WTC11 (cell line): ENCODE measurements at regions not wholly inside any gene's neighbourhood (a gene's known extent, or its start where the extent isn't known, plus 50 kb on each side); places are given as distances from the start of the nearest gene placed in this dataset.

ENCODE experiments used
- ATAC-seq: fragments of 200-7000 bp; cut with Tn5 transposase; 2 replicates; pipeline ENCODE4 v1.10.0; 2021; ENCODE audit warnings: mild to moderate bottlenecking, moderate library complexity
- CTCF ChIA-PET: fragments of 300-600 bp; sonication (Branson Sonifier 250); formaldehyde crosslinking; loops from one replicate; lab custom pipeline; 2021; ENCODE audit warnings: antibody characterized with exemption; lab: Charles Lee
- POLR2A ChIA-PET: fragments of 350-600 bp; sonication (Branson Sonifier 250); formaldehyde crosslinking; loops from one replicate; lab custom pipeline; 2021; ENCODE audit warnings: antibody characterized with exemption; lab: Charles Lee
- DNase-seq: peaks from one replicate; pipeline ENCODE4 v3.0.0; 2021; ENCODE audit warnings: low spot score
- H3K27ac Mint-ChIP-seq: 2 replicates; pipeline ENCODE4 v1.8.0; 2021; ENCODE audit warnings: mixed read lengths
- H3K27me3 Mint-ChIP-seq: 2 replicates; pipeline ENCODE4 v1.8.0; 2021; ENCODE audit warnings: low read depth, mild to moderate bottlenecking, moderate library complexity, mixed read lengths
- H3K36me3 Mint-ChIP-seq: 2 replicates; pipeline ENCODE4 v1.8.0; 2021; ENCODE audit warnings: mixed read lengths
- H3K4me1 Mint-ChIP-seq: 2 replicates; pipeline ENCODE4 v1.8.0; 2022; ENCODE audit warnings: mixed read lengths
- H3K4me3 Mint-ChIP-seq: 2 replicates; pipeline ENCODE4 v1.8.0; 2021; ENCODE audit warnings: mild to moderate bottlenecking, moderate library complexity, mixed read lengths
- H3K9me3 Mint-ChIP-seq: 2 replicates; pipeline ENCODE4 v1.8.0; 2021; ENCODE audit warnings: mixed read lengths
- ATF1 ChIP-seq: sonication (generic); formaldehyde crosslinking; IDR thresholded peaks from 2 replicates; pipeline ENCODE4 v1.8.1; 2023; ENCODE audit warnings: mild to moderate bottlenecking, moderate library complexity, missing genetic modification reagents
- ESRRA ChIP-seq: sonication (generic); formaldehyde crosslinking; IDR thresholded peaks from 2 replicates; pipeline ENCODE4 v1.8.1; 2022; ENCODE audit warnings: mild to moderate bottlenecking, missing genetic modification reagents, borderline replicate concordance
- ETV6 ChIP-seq: sonication (generic); formaldehyde crosslinking; IDR thresholded peaks from 2 replicates; pipeline ENCODE4 v1.8.1; 2022; ENCODE audit warnings: mild to moderate bottlenecking, missing genetic modification reagents
- FOXJ3 ChIP-seq: sonication (generic); formaldehyde crosslinking; IDR thresholded peaks from 2 replicates; pipeline ENCODE4 v1.9.0; 2021; ENCODE audit warnings: missing genetic modification reagents, mild to moderate bottlenecking, borderline replicate concordance
- FOXK1 ChIP-seq: sonication (generic); formaldehyde crosslinking; IDR thresholded peaks from 2 replicates; pipeline ENCODE4 v1.8.0; 2022; ENCODE audit warnings: mild to moderate bottlenecking, moderate library complexity, missing genetic modification reagents
- GABPB1 ChIP-seq: sonication (generic); formaldehyde crosslinking; IDR thresholded peaks from 2 replicates; pipeline ENCODE4 v1.8.1; 2023; ENCODE audit warnings: mild to moderate bottlenecking, missing genetic modification reagents
- GRHL2 ChIP-seq: fragments of 250-450 bp; sonication (Bioruptor Pico); IDR thresholded peaks from 2 replicates; pipeline ENCODE4 v1.8.0; 2022; ENCODE audit warnings: mild to moderate bottlenecking, moderate library complexity; ENCODE audit not compliant: insufficient replicate concordance, severe bottlenecking
- IRF2 ChIP-seq: sonication (generic); formaldehyde crosslinking; IDR thresholded peaks from 2 replicates; pipeline ENCODE4 v1.8.0; 2022; ENCODE audit warnings: low read depth, missing genetic modification reagents, borderline replicate concordance
- MYBL2 ChIP-seq: sonication (generic); formaldehyde crosslinking; IDR thresholded peaks from 2 replicates; pipeline ENCODE4 v1.8.1; 2023; ENCODE audit warnings: mild to moderate bottlenecking, moderate library complexity, missing genetic modification reagents
- NFE2L1 ChIP-seq: sonication (generic); formaldehyde crosslinking; IDR thresholded peaks from 2 replicates; pipeline ENCODE4 v1.8.1; 2023; ENCODE audit warnings: missing genetic modification reagents
- NFYB ChIP-seq: sonication (generic); formaldehyde crosslinking; conservative IDR thresholded peaks from 2 replicates; pipeline ENCODE4 v1.8.0; 2022; ENCODE audit warnings: low read depth, missing genetic modification reagents
- NR2C2 ChIP-seq: sonication (generic); formaldehyde crosslinking; IDR thresholded peaks from 2 replicates; pipeline ENCODE4 v1.8.0; 2022; ENCODE audit warnings: mild to moderate bottlenecking, missing genetic modification reagents
- OVOL2 ChIP-seq: fragments of 250-450 bp; sonication (Bioruptor Pico); IDR thresholded peaks from 2 replicates; pipeline ENCODE4 v1.9.0; 2021; ENCODE audit warnings: mild to moderate bottlenecking, borderline replicate concordance
- SMAD3 ChIP-seq: sonication (generic); formaldehyde crosslinking; IDR thresholded peaks from 2 replicates; pipeline ENCODE4 v1.8.0; 2022; ENCODE audit warnings: missing genetic modification reagents, mild to moderate bottlenecking, borderline replicate concordance
- SP1 ChIP-seq: sonication (generic); formaldehyde crosslinking; conservative IDR thresholded peaks from 2 replicates; pipeline ENCODE4 v1.8.1; 2022; ENCODE audit warnings: missing genetic modification reagents
- TP53 ChIP-seq: sonication (generic); formaldehyde crosslinking; IDR thresholded peaks from 2 replicates; pipeline ENCODE4 v1.8.1; 2023; ENCODE audit warnings: mild to moderate bottlenecking, missing genetic modification reagents
- ZBTB21 ChIP-seq: sonication (generic); formaldehyde crosslinking; IDR thresholded peaks from 2 replicates; pipeline ENCODE4 v1.8.1; 2023; ENCODE audit warnings: mild to moderate bottlenecking, missing genetic modification reagents, borderline replicate concordance
- ZNF138 ChIP-seq: sonication (generic); formaldehyde crosslinking; conservative IDR thresholded peaks from 2 replicates; pipeline ENCODE4 v1.8.1; 2022; ENCODE audit warnings: mild to moderate bottlenecking, moderate library complexity, missing genetic modification reagents
- ZNF232 ChIP-seq: sonication (generic); formaldehyde crosslinking; IDR thresholded peaks from 2 replicates; pipeline ENCODE4 v1.8.0; 2022; ENCODE audit warnings: mild to moderate bottlenecking, missing genetic modification reagents
- ZNF423 ChIP-seq: fragments of 250-450 bp; sonication (Bioruptor Pico); IDR thresholded peaks from 2 replicates; pipeline ENCODE4 v2.1.2; 2022; ENCODE audit warnings: mild to moderate bottlenecking, moderate library complexity
- TF ChIP-seq, protein P1 (sequence below): sonication (generic); formaldehyde crosslinking; IDR thresholded peaks from 2 replicates; pipeline ENCODE4 v1.8.1; 2023; ENCODE audit warnings: mild to moderate bottlenecking, moderate library complexity, missing genetic modification reagents
- TF ChIP-seq, protein P2 (sequence below): sonication (generic); formaldehyde crosslinking; IDR thresholded peaks from 2 replicates; pipeline ENCODE4 v1.8.0; 2022; ENCODE audit warnings: mild to moderate bottlenecking, missing genetic modification reagents
- TF ChIP-seq, protein P3 (sequence below): sonication (generic); formaldehyde crosslinking; IDR thresholded peaks from 2 replicates; pipeline ENCODE4 v1.8.1; 2022; ENCODE audit warnings: missing genetic modification reagents, borderline replicate concordance
- TF ChIP-seq, protein P4 (sequence below): sonication (generic); formaldehyde crosslinking; IDR thresholded peaks from 2 replicates; pipeline ENCODE4 v1.8.0; 2023; ENCODE audit warnings: missing genetic modification reagents, mild to moderate bottlenecking, borderline replicate concordance

DNA sequence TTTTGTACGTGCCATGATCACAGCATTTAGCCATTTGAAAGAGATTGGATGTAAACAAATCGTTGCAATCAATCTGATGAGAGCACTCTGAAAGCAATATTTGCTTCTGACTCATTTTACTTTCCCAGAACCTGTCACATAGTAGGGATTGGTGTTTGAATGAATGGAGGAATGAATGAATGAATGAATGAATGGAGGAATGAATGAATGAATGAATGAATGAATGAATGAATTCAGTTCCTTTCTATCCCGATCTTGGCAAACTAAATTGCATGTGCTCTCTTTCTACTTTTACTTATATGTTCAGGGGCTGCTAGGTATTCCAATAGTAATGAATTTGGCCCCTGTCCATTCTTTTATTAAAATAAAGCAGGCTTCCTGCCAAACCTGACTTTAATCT is 1091.7 kb upstream of the CELF2 start (continued):
- no peak for TF ChIP-seq ZNF423 (CRISPR knock-in tag)
- no peak for TF ChIP-seq FOXJ3 (CRISPR knock-in tag)
- no peak for TF ChIP-seq SP1 (CRISPR knock-in tag)
- TF ChIP-seq ESRRA (CRISPR knock-in tag) = no peak
- TF ChIP-seq, protein P1, sequence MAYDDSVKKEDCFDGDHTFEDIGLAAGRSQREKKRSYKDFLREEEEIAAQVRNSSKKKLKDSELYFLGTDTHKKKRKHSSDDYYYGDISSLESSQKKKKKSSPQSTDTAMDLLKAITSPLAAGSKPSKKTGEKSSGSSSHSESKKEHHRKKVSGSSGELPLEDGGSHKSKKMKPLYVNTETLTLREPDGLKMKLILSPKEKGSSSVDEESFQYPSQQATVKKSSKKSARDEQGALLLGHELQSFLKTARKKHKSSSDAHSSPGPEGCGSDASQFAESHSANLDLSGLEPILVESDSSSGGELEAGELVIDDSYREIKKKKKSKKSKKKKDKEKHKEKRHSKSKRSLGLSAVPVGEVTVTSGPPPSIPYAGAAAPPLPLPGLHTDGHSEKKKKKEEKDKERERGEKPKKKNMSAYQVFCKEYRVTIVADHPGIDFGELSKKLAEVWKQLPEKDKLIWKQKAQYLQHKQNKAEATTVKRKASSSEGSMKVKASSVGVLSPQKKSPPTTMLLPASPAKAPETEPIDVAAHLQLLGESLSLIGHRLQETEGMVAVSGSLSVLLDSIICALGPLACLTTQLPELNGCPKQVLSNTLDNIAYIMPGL (CRISPR knock-in tag) = no peak
- TF ChIP-seq, all 79 proteins: peak for 0

DNA sequence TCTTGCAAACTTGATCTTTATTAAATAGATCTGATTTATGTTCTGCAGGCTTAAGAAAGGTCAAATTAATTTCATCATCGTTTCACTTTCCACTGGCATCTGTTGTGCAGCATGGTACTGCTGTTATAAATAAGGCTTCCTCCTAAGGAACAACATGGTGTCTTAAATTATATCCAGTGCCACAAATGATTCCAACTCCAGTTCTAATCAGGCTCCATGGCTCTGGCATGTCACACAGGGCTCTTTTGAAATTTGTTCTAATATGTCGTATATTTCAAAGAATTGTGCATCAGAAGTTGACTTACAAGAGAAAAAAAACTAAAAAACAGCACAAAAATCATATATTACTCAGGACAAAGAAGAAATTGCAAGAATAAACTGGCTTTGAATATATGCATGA is 1090.8 kb upstream of the CELF2 start:
- Mint-ChIP-seq H3K36me3 (peaks cover 3% of the 10 kb centered on the region; the same call in 1 of the 2 replicates), H3K4me3 (no peak overlapping the region), H3K27ac (no peak overlapping the region), H3K9me3 (peaks cover 15% of the 10 kb centered on the region), H3K4me1 (peaks cover 7% of the 10 kb centered on the region), H3K27me3 (no peaks in the 10 kb centered on the region)
- ChIA-PET CTCF (no interaction called here), POLR2A (no interaction called here)
- TF ChIP-seq, protein P2, sequence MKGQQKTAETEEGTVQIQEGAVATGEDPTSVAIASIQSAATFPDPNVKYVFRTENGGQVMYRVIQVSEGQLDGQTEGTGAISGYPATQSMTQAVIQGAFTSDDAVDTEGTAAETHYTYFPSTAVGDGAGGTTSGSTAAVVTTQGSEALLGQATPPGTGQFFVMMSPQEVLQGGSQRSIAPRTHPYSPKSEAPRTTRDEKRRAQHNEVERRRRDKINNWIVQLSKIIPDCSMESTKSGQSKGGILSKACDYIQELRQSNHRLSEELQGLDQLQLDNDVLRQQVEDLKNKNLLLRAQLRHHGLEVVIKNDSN (CRISPR knock-in tag) = no peak
- no peak for TF ChIP-seq ZNF423 (CRISPR knock-in tag)
- TF ChIP-seq ATF1 (CRISPR knock-in tag) = no peak
- TF ChIP-seq TP53 (CRISPR knock-in tag) = no peak
- no peak for TF ChIP-seq GRHL2 (CRISPR knock-in tag)
- no peak for TF ChIP-seq GABPB1
- TF ChIP-seq, protein P3, sequence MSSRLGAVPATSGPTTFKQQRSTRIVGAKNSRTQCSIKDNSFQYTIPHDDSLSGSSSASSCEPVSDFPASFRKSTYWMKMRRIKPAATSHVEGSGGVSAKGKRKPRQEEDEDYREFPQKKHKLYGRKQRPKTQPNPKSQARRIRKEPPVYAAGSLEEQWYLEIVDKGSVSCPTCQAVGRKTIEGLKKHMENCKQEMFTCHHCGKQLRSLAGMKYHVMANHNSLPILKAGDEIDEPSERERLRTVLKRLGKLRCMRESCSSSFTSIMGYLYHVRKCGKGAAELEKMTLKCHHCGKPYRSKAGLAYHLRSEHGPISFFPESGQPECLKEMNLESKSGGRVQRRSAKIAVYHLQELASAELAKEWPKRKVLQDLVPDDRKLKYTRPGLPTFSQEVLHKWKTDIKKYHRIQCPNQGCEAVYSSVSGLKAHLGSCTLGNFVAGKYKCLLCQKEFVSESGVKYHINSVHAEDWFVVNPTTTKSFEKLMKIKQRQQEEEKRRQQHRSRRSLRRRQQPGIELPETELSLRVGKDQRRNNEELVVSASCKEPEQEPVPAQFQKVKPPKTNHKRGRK (CRISPR knock-in tag) = no peak
- no peak for TF ChIP-seq MYBL2 (CRISPR knock-in tag)
- no peak for TF ChIP-seq NFE2L1 (CRISPR knock-in tag)
- no peak for TF ChIP-seq ETV6 (CRISPR knock-in tag)
- no peak for TF ChIP-seq OVOL2
- no peak for TF ChIP-seq ZNF138 (CRISPR knock-in tag)
- TF ChIP-seq SMAD3 (CRISPR knock-in tag) = no peak
- no peak for TF ChIP-seq ZBTB21 (CRISPR knock-in tag)
- TF ChIP-seq NR2C2 (CRISPR knock-in tag) = no peak
- TF ChIP-seq FOXK1 (CRISPR knock-in tag) = no peak
- DNase-seq (no peak), ATAC-seq (no peak)

DNA sequence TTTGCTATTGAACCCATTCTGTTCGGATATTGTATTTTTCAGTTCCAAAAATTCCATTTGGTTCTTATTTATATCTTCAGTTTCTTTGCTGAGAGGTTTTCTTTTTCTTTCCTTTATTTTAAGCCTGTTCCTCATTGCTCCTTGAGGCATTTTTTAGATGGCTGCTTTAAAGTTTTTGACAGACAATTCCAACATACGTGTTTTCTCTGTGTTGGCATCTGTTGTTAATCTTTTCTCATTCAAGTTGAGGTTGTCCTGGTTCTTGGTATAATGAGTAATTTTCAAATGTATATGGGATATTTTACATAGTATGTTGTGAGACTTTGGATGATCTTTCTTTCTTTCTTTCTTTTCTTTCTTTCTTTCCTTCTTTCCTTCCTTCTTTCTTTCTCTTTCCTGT is 1078.0 kb upstream of the CELF2 start:
- no peak for DNase-seq
- TF ChIP-seq SP1 (CRISPR knock-in tag) = no peak
- TF ChIP-seq NR2C2 (CRISPR knock-in tag) = no peak
- TF ChIP-seq, protein P4, sequence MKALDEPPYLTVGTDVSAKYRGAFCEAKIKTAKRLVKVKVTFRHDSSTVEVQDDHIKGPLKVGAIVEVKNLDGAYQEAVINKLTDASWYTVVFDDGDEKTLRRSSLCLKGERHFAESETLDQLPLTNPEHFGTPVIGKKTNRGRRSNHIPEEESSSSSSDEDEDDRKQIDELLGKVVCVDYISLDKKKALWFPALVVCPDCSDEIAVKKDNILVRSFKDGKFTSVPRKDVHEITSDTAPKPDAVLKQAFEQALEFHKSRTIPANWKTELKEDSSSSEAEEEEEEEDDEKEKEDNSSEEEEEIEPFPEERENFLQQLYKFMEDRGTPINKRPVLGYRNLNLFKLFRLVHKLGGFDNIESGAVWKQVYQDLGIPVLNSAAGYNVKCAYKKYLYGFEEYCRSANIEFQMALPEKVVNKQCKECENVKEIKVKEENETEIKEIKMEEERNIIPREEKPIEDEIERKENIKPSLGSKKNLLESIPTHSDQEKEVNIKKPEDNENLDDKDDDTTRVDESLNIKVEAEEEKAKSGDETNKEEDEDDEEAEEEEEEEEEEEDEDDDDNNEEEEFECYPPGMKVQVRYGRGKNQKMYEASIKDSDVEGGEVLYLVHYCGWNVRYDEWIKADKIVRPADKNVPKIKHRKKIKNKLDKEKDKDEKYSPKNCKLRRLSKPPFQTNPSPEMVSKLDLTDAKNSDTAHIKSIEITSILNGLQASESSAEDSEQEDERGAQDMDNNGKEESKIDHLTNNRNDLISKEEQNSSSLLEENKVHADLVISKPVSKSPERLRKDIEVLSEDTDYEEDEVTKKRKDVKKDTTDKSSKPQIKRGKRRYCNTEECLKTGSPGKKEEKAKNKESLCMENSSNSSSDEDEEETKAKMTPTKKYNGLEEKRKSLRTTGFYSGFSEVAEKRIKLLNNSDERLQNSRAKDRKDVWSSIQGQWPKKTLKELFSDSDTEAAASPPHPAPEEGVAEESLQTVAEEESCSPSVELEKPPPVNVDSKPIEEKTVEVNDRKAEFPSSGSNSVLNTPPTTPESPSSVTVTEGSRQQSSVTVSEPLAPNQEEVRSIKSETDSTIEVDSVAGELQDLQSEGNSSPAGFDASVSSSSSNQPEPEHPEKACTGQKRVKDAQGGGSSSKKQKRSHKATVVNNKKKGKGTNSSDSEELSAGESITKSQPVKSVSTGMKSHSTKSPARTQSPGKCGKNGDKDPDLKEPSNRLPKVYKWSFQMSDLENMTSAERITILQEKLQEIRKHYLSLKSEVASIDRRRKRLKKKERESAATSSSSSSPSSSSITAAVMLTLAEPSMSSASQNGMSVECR (CRISPR knock-in tag) = no peak
- no peak for TF ChIP-seq NFYB (CRISPR knock-in tag)
- no peak for TF ChIP-seq IRF2 (CRISPR knock-in tag)
- no peak for TF ChIP-seq ETV6 (CRISPR knock-in tag)
- TF ChIP-seq ZNF232 (CRISPR knock-in tag) = no peak
- TF ChIP-seq, all 79 proteins: peak for 0
- no peaks in the 10 kb centered on the region for H3K27me3 Mint-ChIP-seq
- no peak overlapping the region for H3K27ac Mint-ChIP-seq
- ChIA-PET POLR2A (no interaction called here), CTCF (no interaction called here)
- no peaks in the 10 kb centered on the region for H3K36me3 Mint-ChIP-seq
- H3K4me1 Mint-ChIP-seq = no peaks in the 10 kb centered on the region
- H3K4me3 Mint-ChIP-seq = no peak overlapping the region
- no peak for ATAC-seq
- H3K9me3 Mint-ChIP-seq = no peaks in the 10 kb centered on the region
